ENCODE measurements at regions not wholly inside any gene's neighbourhood (a gene's known extent, or its start where the extent isn't known, plus 50 kb on each side); places are given as distances from the start of the nearest gene placed in this dataset.

DNA sequence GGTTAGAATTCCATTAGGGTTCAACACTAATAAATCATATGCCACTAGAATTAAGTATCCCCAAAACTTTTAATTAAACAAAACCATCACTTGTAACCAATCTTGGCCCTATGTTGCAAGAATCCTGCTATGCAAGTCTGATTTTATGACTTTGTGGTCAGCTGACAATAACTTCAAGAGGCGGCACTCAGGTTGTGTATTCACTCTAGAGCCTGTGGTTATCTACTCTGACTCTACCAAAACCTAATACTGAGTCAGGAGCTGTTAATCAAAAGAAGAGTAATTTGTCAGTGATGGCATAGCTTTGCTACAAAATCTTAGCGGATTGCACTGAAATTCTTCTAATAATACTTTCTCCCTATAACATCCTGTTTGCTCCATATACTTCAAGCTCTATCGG, 253.7 kb downstream of the AASDHPPT start:
- no peaks in the 10 kb centered on the region for H3K4me1 ChIP-seq (ENCODE audit: insufficient read depth, low read length, poor library complexity, severe bottlenecking)
- no peak for DNase-seq (ENCODE audit: low spot score)
- H3K27ac ChIP-seq (ENCODE audit: low read depth, low read length, poor library complexity, severe bottlenecking) = no peak overlapping the region
- POLR2A ChIA-PET (ENCODE audit: low non-redundant PET) = no interaction called here
- CTCF ChIA-PET = no interaction called here
- intact Hi-C loops (cut with micrococcal nuclease; ENCODE audit: unreplicated experiment) = no loop called here
- BruUV-seq (replicated peaks) = no TSS peak
- H3K27me3 ChIP-seq (replicated peaks; ENCODE audit: insufficient read depth, low read depth, low read length, poor library complexity) = peaks cover 3% of the 10 kb centered on the region
- no peak overlapping the region for H3K4me3 ChIP-seq (ENCODE audit: low read depth, low read length, poor library complexity, severe bottlenecking)
- TF ChIP-seq, protein P1, sequence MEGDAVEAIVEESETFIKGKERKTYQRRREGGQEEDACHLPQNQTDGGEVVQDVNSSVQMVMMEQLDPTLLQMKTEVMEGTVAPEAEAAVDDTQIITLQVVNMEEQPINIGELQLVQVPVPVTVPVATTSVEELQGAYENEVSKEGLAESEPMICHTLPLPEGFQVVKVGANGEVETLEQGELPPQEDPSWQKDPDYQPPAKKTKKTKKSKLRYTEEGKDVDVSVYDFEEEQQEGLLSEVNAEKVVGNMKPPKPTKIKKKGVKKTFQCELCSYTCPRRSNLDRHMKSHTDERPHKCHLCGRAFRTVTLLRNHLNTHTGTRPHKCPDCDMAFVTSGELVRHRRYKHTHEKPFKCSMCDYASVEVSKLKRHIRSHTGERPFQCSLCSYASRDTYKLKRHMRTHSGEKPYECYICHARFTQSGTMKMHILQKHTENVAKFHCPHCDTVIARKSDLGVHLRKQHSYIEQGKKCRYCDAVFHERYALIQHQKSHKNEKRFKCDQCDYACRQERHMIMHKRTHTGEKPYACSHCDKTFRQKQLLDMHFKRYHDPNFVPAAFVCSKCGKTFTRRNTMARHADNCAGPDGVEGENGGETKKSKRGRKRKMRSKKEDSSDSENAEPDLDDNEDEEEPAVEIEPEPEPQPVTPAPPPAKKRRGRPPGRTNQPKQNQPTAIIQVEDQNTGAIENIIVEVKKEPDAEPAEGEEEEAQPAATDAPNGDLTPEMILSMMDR (conservative IDR thresholded peaks at IDR 0.05; ENCODE audit: low read depth, low read length) = no peak
- no peak for TF ChIP-seq EZH2 (IDR thresholded peaks at IDR 0.05; ENCODE audit: borderline replicate concordance, low read depth, low read length, poor library complexity, severe bottlenecking)
- no peaks in the 10 kb centered on the region for H3K9me3 ChIP-seq (ENCODE audit: low read depth, low read length, poor library complexity, severe bottlenecking)
- no peaks in the 10 kb centered on the region for H3K36me3 ChIP-seq (ENCODE audit: insufficient read depth, low read length, poor library complexity, severe bottlenecking)

DNA sequence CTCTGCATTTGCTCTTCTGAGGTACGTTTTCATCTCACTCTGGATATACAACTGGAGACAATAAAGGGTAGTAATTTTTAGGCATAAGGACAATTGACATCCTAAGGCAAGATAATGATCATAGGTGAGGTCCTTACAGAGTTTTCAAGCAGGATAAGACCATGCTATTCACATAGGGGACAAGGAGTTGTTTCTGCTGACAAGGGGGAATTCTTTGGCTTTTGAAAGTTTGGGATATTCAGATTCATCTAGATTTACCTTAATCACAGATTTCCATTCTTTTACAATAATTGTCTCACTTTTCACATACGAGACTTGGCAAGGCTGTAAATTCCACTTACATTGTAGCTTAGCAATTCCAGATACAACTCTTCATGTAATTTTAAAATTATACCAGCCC, 256.2 kb downstream of the AASDHPPT start:
- BruUV-seq (replicated peaks) = no TSS peak
- DNase-seq (ENCODE audit: low spot score) = no peak
- POLR2A ChIA-PET (ENCODE audit: low non-redundant PET) = no interaction called here
- CTCF ChIA-PET = no interaction called here
- Histone ChIP-seq H3K36me3 (ENCODE audit: insufficient read depth, low read length, poor library complexity, severe bottlenecking) (no peaks in the 10 kb centered on the region), H3K9me3 (ENCODE audit: low read depth, low read length, poor library complexity, severe bottlenecking) (no peaks in the 10 kb centered on the region), H3K4me3 (ENCODE audit: low read depth, low read length, poor library complexity, severe bottlenecking) (no peak overlapping the region), H3K27me3 (replicated peaks; ENCODE audit: insufficient read depth, low read depth, low read length, poor library complexity) (peaks cover 3% of the 10 kb centered on the region), H3K4me1 (ENCODE audit: insufficient read depth, low read length, poor library complexity, severe bottlenecking) (no peaks in the 10 kb centered on the region), H3K27ac (ENCODE audit: low read depth, low read length, poor library complexity, severe bottlenecking) (no peak overlapping the region)
- no peak for TF ChIP-seq EZH2 (IDR thresholded peaks at IDR 0.05; ENCODE audit: borderline replicate concordance, low read depth, low read length, poor library complexity, severe bottlenecking)
- TF ChIP-seq, protein P1 (conservative IDR thresholded peaks at IDR 0.05; ENCODE audit: low read depth, low read length) = no peak
- intact Hi-C loops (cut with micrococcal nuclease; ENCODE audit: unreplicated experiment) = no loop called here

DNA sequence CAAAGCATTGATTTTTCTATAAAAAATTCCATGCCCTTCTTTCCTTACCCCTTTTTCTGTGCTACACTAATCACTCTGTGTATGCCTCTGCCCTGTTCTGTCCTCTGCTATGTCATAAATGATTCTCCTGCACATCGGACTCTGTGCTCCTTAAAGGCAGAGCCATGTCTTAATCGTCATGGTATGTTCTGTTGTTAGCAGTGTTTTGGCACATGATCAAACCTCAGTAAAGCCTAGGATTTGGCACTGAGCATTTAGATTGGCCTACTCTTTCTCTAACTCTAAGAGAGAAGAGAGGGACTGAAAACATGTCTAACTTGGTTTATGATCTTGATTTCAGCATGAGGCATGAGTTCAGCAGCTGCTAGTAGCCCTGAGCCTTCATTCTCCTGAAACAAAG, 266.9 kb downstream of the AASDHPPT start:
- Histone ChIP-seq H3K27me3 (replicated peaks; ENCODE audit: insufficient read depth, low read depth, low read length, poor library complexity) (peaks cover 8% of the 10 kb centered on the region), H3K4me1 (ENCODE audit: insufficient read depth, low read length, poor library complexity, severe bottlenecking) (no peaks in the 10 kb centered on the region), H3K36me3 (ENCODE audit: insufficient read depth, low read length, poor library complexity, severe bottlenecking) (no peaks in the 10 kb centered on the region), H3K4me3 (ENCODE audit: low read depth, low read length, poor library complexity, severe bottlenecking) (no peak overlapping the region), H3K27ac (ENCODE audit: low read depth, low read length, poor library complexity, severe bottlenecking) (no peak overlapping the region), H3K9me3 (ENCODE audit: low read depth, low read length, poor library complexity, severe bottlenecking) (no peaks in the 10 kb centered on the region)
- intact Hi-C loops (cut with micrococcal nuclease; ENCODE audit: unreplicated experiment) = no loop called here
- ChIA-PET CTCF (no interaction called here), POLR2A (ENCODE audit: low non-redundant PET) (no interaction called here)
- DNase-seq (ENCODE audit: low spot score) = no peak
- BruUV-seq (replicated peaks) = no TSS peak
- TF ChIP-seq, protein P1 (conservative IDR thresholded peaks at IDR 0.05; ENCODE audit: low read depth, low read length) = no peak

Data from A673 (cell line).